GM23338 (cell line): ENCODE measurements at regions not wholly inside any gene's neighbourhood (a gene's known extent, or its start where the extent isn't known, plus 50 kb on each side); places are given as distances from the start of the nearest gene placed in this dataset.
"Not testable (repeated sequence)": the region's sequence is repeated elsewhere in the genome, so short reads cannot be mapped to it uniquely, and the experiment has no call there.

ENCODE experiments used
- EZH2phosphoT487 ChIP-seq: fragments of 200-600 bp; sonication (generic); IDR thresholded peaks from one replicate; pipeline ENCODE4 v1.8.1; 2018; ENCODE audit warnings: antibody characterized with exemption; ENCODE audit not compliant: unreplicated experiment
- TF ChIP-seq, protein P1 (sequence below), 2 experiments: fragments of 200-600 bp in 1 of 2; sonication (generic) in 1 of 2; conservative IDR thresholded peaks; 2 replicates each; pipeline versions ENCODE4 v1.5.1 to v1.6.1; 2016 to 2017; ENCODE audit warnings: antibody characterized with exemption in 2 of 2, low read depth in 2 of 2, mild to moderate bottlenecking in 2 of 2, moderate library complexity in 1 of 2
- TF ChIP-seq, protein P2 (sequence below): fragments of 250-450 bp; sonication (Bioruptor Pico); IDR thresholded peaks from 2 replicates; pipeline ENCODE4 v1.5.0; 2020; ENCODE audit warnings: mild to moderate bottlenecking, moderate library complexity
- TF ChIP-seq, protein P3 (sequence below): IDR thresholded peaks from one replicate; pipeline ENCODE4 v1.6.1; 2018; ENCODE audit warnings: antibody characterized with exemption; ENCODE audit not compliant: unreplicated experiment

DNA sequence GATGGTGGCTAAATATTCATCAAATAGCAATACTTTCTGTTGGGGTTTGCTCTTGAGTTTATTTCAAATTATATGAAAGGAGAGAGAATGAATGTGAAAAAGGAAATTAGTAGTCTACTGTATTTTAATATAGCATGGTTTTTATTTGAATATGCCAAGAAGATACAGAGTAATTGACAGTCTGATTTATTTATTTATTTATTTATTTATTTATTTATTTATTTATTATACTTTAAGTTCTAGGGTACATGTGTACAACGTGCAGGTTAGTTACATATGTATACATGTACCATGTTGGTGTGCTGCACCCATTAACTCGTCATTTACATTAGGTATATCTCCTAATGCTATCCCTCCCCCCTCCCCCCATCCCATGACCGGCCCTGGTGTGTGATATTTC, 224.2 kb upstream of the ELAVL2 start:
- TF ChIP-seq, protein P1, sequence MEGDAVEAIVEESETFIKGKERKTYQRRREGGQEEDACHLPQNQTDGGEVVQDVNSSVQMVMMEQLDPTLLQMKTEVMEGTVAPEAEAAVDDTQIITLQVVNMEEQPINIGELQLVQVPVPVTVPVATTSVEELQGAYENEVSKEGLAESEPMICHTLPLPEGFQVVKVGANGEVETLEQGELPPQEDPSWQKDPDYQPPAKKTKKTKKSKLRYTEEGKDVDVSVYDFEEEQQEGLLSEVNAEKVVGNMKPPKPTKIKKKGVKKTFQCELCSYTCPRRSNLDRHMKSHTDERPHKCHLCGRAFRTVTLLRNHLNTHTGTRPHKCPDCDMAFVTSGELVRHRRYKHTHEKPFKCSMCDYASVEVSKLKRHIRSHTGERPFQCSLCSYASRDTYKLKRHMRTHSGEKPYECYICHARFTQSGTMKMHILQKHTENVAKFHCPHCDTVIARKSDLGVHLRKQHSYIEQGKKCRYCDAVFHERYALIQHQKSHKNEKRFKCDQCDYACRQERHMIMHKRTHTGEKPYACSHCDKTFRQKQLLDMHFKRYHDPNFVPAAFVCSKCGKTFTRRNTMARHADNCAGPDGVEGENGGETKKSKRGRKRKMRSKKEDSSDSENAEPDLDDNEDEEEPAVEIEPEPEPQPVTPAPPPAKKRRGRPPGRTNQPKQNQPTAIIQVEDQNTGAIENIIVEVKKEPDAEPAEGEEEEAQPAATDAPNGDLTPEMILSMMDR (conservative IDR thresholded peaks at IDR 0.05; ENCODE audit: low read depth in 2 of 2): not testable (repeated sequence)
- TF ChIP-seq, protein P2, sequence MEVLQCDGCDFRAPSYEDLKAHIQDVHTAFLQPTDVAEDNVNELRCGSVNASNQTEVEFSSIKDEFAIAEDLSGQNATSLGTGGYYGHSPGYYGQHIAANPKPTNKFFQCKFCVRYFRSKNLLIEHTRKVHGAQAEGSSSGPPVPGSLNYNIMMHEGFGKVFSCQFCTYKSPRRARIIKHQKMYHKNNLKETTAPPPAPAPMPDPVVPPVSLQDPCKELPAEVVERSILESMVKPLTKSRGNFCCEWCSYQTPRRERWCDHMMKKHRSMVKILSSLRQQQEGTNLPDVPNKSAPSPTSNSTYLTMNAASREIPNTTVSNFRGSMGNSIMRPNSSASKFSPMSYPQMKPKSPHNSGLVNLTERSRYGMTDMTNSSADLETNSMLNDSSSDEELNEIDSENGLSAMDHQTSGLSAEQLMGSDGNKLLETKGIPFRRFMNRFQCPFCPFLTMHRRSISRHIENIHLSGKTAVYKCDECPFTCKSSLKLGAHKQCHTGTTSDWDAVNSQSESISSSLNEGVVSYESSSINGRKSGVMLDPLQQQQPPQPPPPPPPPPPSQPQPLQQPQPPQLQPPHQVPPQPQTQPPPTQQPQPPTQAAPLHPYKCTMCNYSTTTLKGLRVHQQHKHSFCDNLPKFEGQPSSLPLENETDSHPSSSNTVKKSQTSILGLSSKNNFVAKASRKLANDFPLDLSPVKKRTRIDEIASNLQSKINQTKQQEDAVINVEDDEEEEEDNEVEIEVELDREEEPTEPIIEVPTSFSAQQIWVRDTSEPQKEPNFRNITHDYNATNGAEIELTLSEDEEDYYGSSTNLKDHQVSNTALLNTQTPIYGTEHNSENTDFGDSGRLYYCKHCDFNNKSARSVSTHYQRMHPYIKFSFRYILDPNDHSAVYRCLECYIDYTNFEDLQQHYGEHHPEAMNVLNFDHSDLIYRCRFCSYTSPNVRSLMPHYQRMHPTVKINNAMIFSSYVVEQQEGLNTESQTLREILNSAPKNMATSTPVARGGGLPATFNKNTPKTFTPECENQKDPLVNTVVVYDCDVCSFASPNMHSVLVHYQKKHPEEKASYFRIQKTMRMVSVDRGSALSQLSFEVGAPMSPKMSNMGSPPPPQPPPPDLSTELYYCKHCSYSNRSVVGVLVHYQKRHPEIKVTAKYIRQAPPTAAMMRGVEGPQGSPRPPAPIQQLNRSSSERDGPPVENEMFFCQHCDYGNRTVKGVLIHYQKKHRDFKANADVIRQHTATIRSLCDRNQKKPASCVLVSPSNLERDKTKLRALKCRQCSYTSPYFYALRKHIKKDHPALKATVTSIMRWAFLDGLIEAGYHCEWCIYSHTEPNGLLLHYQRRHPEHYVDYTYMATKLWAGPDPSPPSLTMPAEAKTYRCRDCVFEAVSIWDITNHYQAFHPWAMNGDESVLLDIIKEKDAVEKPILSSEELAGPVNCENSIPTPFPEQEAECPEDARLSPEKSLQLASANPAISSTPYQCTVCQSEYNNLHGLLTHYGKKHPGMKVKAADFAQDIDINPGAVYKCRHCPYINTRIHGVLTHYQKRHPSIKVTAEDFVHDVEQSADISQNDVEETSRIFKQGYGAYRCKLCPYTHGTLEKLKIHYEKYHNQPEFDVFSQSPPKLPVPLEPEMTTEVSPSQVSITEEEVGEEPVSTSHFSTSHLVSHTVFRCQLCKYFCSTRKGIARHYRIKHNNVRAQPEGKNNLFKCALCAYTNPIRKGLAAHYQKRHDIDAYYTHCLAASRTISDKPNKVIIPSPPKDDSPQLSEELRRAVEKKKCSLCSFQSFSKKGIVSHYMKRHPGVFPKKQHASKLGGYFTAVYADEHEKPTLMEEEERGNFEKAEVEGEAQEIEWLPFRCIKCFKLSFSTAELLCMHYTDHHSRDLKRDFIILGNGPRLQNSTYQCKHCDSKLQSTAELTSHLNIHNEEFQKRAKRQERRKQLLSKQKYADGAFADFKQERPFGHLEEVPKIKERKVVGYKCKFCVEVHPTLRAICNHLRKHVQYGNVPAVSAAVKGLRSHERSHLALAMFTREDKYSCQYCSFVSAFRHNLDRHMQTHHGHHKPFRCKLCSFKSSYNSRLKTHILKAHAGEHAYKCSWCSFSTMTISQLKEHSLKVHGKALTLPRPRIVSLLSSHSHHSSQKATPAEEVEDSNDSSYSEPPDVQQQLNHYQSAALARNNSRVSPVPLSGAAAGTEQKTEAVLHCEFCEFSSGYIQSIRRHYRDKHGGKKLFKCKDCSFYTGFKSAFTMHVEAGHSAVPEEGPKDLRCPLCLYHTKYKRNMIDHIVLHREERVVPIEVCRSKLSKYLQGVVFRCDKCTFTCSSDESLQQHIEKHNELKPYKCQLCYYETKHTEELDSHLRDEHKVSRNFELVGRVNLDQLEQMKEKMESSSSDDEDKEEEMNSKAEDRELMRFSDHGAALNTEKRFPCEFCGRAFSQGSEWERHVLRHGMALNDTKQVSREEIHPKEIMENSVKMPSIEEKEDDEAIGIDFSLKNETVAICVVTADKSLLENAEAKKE (CRISPR knock-in tag): not testable (repeated sequence)
- TF ChIP-seq, protein P3, sequence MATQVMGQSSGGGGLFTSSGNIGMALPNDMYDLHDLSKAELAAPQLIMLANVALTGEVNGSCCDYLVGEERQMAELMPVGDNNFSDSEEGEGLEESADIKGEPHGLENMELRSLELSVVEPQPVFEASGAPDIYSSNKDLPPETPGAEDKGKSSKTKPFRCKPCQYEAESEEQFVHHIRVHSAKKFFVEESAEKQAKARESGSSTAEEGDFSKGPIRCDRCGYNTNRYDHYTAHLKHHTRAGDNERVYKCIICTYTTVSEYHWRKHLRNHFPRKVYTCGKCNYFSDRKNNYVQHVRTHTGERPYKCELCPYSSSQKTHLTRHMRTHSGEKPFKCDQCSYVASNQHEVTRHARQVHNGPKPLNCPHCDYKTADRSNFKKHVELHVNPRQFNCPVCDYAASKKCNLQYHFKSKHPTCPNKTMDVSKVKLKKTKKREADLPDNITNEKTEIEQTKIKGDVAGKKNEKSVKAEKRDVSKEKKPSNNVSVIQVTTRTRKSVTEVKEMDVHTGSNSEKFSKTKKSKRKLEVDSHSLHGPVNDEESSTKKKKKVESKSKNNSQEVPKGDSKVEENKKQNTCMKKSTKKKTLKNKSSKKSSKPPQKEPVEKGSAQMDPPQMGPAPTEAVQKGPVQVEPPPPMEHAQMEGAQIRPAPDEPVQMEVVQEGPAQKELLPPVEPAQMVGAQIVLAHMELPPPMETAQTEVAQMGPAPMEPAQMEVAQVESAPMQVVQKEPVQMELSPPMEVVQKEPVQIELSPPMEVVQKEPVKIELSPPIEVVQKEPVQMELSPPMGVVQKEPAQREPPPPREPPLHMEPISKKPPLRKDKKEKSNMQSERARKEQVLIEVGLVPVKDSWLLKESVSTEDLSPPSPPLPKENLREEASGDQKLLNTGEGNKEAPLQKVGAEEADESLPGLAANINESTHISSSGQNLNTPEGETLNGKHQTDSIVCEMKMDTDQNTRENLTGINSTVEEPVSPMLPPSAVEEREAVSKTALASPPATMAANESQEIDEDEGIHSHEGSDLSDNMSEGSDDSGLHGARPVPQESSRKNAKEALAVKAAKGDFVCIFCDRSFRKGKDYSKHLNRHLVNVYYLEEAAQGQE: not testable (repeated sequence)
- not testable (repeated sequence) for TF ChIP-seq EZH2phosphoT487
